T-helper 17 cell (primary cell): ENCODE measurements at regions not wholly inside any gene's neighbourhood (a gene's known extent, or its start where the extent isn't known, plus 50 kb on each side); places are given as distances from the start of the nearest gene placed in this dataset.
"Not testable (repeated sequence)": the region's sequence is repeated elsewhere in the genome, so short reads cannot be mapped to it uniquely, and the experiment has no call there.

Experiments used
- ATAC-seq: fragments of 150-1000 bp; cut with Tn5 transposase; 2 replicates; pipeline ENCODE4 v1.10.0; 2021; ENCODE audit warnings: mild to moderate bottlenecking, moderate library complexity
- DNase-seq, 3 donors: peaks; one replicate each; pipeline versions ENCODE4 v3.0.0 to v3.0.0-alpha.2; 2020 to 2021
- H3K9me3 ChIP-seq: one replicate; pipeline ENCODE4 v1.7.0; 2013; ENCODE audit warnings: low read length, mild to moderate bottlenecking; ENCODE audit not compliant: control insufficient read depth, poor library complexity, severe bottlenecking
- H3K27ac Mint-ChIP-seq: one replicate; pipeline ENCODE4 v1.8.0; 2022; ENCODE audit warnings: mild to moderate bottlenecking, moderate library complexity, mixed read lengths
- H3K27me3 Mint-ChIP-seq: one replicate; pipeline ENCODE4 v1.8.0; 2022; ENCODE audit warnings: mixed read lengths
- H3K36me3 Mint-ChIP-seq: one replicate; pipeline ENCODE4 v1.8.0; 2022; ENCODE audit warnings: low read depth, mixed read lengths
- H3K4me1 Mint-ChIP-seq: one replicate; pipeline ENCODE4 v1.8.0; 2022; ENCODE audit warnings: mild to moderate bottlenecking, mixed read lengths
- H3K4me3 Mint-ChIP-seq: one replicate; pipeline ENCODE4 v1.8.0; 2022; ENCODE audit warnings: mild to moderate bottlenecking, moderate library complexity, mixed read lengths

GRCh38 chr2:43009448-43009847 lies 217.0 kb downstream of the ZFP36L2 start:
- peaks cover 10% of the 10 kb centered on the region for H3K27me3 Mint-ChIP-seq
- no peaks in the 10 kb centered on the region for H3K9me3 ChIP-seq
- no peak overlapping the region for H3K4me3 Mint-ChIP-seq
- no peak overlapping the region for H3K27ac Mint-ChIP-seq
- no peaks in the 10 kb centered on the region for H3K36me3 Mint-ChIP-seq
- DNase-seq (no peak), ATAC-seq (no peak)
- peaks cover 8% of the 10 kb centered on the region for H3K4me1 Mint-ChIP-seq

DNA sequence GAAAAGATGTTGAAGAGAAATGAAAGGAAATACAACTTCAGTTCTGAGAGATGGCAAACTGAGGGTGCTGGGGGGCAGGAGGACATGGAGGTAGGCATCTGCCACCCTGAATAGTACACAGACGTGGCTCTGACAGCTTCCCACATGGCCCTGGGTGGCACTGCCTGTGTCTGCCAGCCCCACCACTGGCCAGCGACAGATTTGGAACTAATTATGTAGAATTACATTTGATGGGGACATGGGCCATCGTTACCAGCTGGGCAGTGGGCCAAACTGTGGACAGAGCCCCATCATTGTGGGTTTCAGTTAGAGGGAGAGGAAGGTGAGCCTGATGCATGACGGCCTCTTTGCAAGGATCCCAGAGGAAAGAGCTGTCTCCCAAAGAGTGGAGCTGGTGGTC lies 216.0 kb upstream of the HAAO start:
- no peak for ATAC-seq
- H3K27me3 Mint-ChIP-seq: peaks cover 12% of the 10 kb centered on the region
- H3K27ac Mint-ChIP-seq: no peak overlapping the region
- DNase-seq: no peak
- peaks cover 8% of the 10 kb centered on the region for H3K4me1 Mint-ChIP-seq
- H3K9me3 ChIP-seq: no peaks in the 10 kb centered on the region
- H3K4me3 Mint-ChIP-seq: no peak overlapping the region
- no peaks in the 10 kb centered on the region for H3K36me3 Mint-ChIP-seq

DNA sequence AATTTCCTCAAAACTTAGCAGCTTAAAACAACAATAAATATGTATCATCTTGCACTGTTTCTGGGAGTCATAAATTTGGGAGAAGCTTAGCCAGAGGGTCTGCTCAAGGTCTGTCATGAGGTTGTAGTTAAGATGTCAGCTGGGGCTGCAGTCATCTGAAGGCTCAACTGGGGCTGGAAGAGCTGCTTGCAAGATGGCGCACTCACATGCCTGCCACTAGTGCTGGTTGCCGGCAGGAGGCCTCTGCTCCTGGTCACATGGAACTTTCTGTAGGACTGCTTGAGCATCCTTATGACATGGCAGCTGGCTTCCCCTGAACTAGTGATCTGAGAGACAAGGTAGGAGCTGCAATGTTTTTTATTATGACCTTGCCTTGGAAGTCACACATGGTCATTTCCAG lies 215.5 kb upstream of the HAAO start:
- H3K27ac Mint-ChIP-seq: no peak overlapping the region
- H3K4me3 Mint-ChIP-seq: no peak overlapping the region
- DNase-seq (no peak), ATAC-seq (no peak)
- no peaks in the 10 kb centered on the region for H3K9me3 ChIP-seq
- peaks cover 8% of the 10 kb centered on the region for H3K4me1 Mint-ChIP-seq
- no peaks in the 10 kb centered on the region for H3K36me3 Mint-ChIP-seq
- peaks cover 12% of the 10 kb centered on the region for H3K27me3 Mint-ChIP-seq

DNA sequence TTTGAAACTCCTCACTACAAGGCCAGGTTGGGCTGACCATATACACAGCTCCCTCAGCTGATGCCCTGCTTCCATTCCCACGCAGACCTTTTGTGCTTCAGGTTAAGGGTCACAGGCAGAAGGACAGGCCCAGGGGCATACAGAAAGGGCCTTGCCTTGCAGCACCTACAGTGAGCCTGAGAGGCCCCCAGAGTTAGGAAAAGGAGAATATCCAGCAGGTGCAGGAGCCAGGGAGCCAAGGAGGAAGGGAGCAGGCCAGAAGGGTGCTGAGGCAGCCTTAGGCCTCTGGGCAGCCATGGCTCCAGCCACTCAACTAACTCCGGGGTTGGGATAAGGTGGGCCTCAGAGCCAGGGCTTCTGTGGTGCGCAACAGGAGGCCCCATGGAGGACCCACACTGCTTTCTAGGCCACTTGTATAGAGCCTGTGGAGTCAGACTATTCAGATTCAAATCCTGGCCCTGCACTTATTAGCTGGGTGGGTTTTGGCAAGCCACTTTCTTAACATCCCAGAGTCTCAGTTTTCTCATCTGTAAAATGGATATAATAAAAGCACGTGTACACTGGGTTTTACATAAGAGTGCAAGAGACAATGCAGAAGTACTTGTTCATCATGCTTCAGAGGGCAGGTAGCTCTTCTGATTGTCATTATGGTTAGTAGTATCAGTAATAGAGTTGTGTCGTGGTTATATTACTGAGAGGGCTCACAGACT lies 214.6 kb upstream of the HAAO start:
- Mint-ChIP-seq H3K27me3 (peaks cover 12% of the 10 kb centered on the region), H3K4me3 (no peak overlapping the region), H3K36me3 (no peaks in the 10 kb centered on the region), H3K27ac (no peak overlapping the region), H3K4me1 (peaks cover 8% of the 10 kb centered on the region)
- no peaks in the 10 kb centered on the region for H3K9me3 ChIP-seq
- ATAC-seq: no peak
- DNase-seq: no peak

- peaks cover 8% of the 10 kb centered on the region for H3K4me1 Mint-ChIP-seq
- peaks cover 12% of the 10 kb centered on the region for H3K27me3 Mint-ChIP-seq
- no peak overlapping the region for H3K4me3 Mint-ChIP-seq
- ATAC-seq: no peak
- DNase-seq: no peak
- H3K9me3 ChIP-seq: no peaks in the 10 kb centered on the region
- H3K36me3 Mint-ChIP-seq: no peaks in the 10 kb centered on the region
- H3K27ac Mint-ChIP-seq: no peak overlapping the region
These were observed 213.8 kb upstream of the HAAO start for GRCh38 chr2:43005975-43006833.

- H3K36me3 Mint-ChIP-seq: no peaks in the 10 kb centered on the region
- no peak overlapping the region for H3K4me3 Mint-ChIP-seq
- no peak for ATAC-seq
- peaks cover 12% of the 10 kb centered on the region for H3K27me3 Mint-ChIP-seq
- no peaks in the 10 kb centered on the region for H3K9me3 ChIP-seq
- DNase-seq: no peak
- peak overlapping the region; percentile 39 for H3K27ac Mint-ChIP-seq
- H3K4me1 Mint-ChIP-seq: peaks cover 4% of the 10 kb centered on the region
These were observed 213.0 kb upstream of the HAAO start for GRCh38 chr2:43005245-43005974.

- H3K27me3 Mint-ChIP-seq: peaks cover 12% of the 10 kb centered on the region
- ATAC-seq (no peak), DNase-seq (no peak)
- no peaks in the 10 kb centered on the region for H3K9me3 ChIP-seq
- H3K4me3 Mint-ChIP-seq: no peak overlapping the region
- peak overlapping the region; percentile 39 for H3K27ac Mint-ChIP-seq
- H3K4me1 Mint-ChIP-seq: peaks cover 2% of the 10 kb centered on the region
- H3K36me3 Mint-ChIP-seq: no peaks in the 10 kb centered on the region
These were observed 212.5 kb upstream of the HAAO start for GRCh38 chr2:43004879-43005244.

DNA sequence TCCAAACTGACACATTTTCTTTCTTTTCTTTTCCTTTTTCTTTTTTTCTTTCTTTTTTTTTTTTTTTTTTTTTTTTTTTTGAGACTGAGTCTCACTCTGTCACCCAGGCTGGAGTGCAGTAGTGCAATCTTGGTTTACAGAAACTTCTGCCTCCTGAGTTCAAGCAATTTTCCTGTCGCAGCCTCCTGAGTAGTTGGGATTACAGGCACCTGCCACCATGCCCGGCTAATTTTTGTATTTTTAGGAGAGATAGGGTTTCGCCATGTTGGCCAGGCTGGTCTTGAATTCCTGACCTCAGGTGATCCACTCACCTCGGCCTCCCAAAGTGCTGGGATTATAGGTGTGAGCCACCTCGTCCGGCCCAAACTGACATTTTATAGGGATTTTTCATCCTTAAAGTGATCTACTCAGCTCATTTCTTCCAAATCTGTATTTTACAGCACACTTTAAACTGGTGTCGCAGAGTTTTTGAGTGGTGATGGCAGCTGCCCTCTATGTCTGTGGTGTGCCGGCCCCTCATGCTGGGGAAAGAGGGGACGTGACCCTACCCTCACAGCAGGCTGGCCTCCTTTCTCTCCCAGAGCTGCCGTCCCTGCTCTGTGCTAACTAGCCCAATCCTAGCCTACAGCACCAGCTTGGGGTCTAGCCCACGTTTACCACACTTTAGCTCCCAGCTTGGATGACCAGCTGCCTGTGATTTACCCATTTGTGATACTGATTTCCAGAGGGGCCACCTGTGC lies 211.9 kb upstream of the HAAO start:
- H3K4me1 Mint-ChIP-seq, ATAC-seq, H3K27ac Mint-ChIP-seq, H3K4me3 Mint-ChIP-seq, H3K36me3 Mint-ChIP-seq, H3K9me3 ChIP-seq, DNase-seq: not testable (repeated sequence)
- peaks cover 12% of the 10 kb centered on the region for H3K27me3 Mint-ChIP-seq

GRCh38 chr2:43003702-43004101 lies 211.3 kb upstream of the HAAO start:
- Mint-ChIP-seq H3K27me3 (peaks cover 14% of the 10 kb centered on the region), H3K36me3 (no peaks in the 10 kb centered on the region), H3K4me3 (no peak overlapping the region), H3K27ac (no peak overlapping the region), H3K4me1 (peaks cover 2% of the 10 kb centered on the region)
- no peaks in the 10 kb centered on the region for H3K9me3 ChIP-seq
- no peak for ATAC-seq
- DNase-seq: no peak

GRCh38 chr2:43001787-43002468 lies 209.5 kb upstream of the HAAO start:
- H3K9me3 ChIP-seq: no peaks in the 10 kb centered on the region
- H3K27ac Mint-ChIP-seq: no peak overlapping the region
- peaks cover 18% of the 10 kb centered on the region for H3K27me3 Mint-ChIP-seq
- H3K36me3 Mint-ChIP-seq: no peaks in the 10 kb centered on the region
- peaks cover 2% of the 10 kb centered on the region for H3K4me1 Mint-ChIP-seq
- ATAC-seq: no peak
- H3K4me3 Mint-ChIP-seq: no peak overlapping the region
- DNase-seq: no peak

GRCh38 chr2:43001055-43001378 lies 208.6 kb upstream of the HAAO start:
- Mint-ChIP-seq H3K27me3 (peaks cover 18% of the 10 kb centered on the region), H3K4me1 (peaks cover 2% of the 10 kb centered on the region), H3K27ac (no peak overlapping the region), H3K4me3 (no peak overlapping the region), H3K36me3 (no peaks in the 10 kb centered on the region)
- H3K9me3 ChIP-seq: no peaks in the 10 kb centered on the region
- no peak for DNase-seq
- ATAC-seq: no peak

DNA sequence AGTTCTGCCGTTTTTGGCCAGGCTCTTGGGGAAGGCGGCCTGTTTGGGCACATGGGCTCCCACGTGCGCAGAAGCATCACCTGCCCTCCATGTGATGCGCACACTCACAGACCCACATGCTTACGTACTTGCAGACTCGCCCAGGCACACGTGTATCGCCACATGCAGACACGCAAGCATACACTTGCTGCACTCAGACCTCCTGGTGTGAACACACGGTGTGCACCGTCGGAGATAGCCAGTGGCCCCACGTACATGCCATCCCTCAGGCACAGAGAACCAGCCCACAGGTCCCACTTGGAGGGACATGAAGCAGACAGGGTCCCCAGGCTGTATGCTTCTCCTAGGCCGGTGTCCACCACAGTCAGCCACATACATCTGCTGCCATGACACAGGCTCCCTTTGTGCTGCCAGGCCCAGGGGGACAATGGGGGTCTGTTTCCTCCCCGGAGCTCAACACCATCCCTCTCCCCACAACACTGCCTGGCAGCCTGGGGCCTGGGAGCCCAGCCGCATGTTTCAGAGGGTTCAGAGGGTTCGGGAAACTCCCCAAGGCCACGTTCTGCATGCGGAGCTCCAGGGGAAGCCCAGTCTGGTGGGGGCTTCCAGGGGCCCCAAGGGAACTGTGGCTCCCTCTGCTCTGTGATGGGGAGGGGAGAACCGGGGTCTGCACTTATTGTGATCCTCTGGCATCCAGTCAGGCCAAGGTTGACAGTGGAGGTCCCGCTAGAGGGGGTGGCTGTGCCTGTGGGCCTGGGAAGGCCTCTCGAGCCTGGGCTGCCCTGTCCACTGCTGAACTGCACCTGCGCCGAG lies 208.1 kb upstream of the HAAO start:
- no peaks in the 10 kb centered on the region for H3K9me3 ChIP-seq
- H3K27ac Mint-ChIP-seq: no peak overlapping the region
- no peak for DNase-seq
- no peaks in the 10 kb centered on the region for H3K36me3 Mint-ChIP-seq
- peaks cover 18% of the 10 kb centered on the region for H3K27me3 Mint-ChIP-seq
- ATAC-seq: no peak
- no peak overlapping the region for H3K4me3 Mint-ChIP-seq
- no peaks in the 10 kb centered on the region for H3K4me1 Mint-ChIP-seq
